ENCODE measurements at regions not wholly inside any gene's neighbourhood (a gene's known extent, or its start where the extent isn't known, plus 50 kb on each side); places are given as distances from the start of the nearest gene placed in this dataset.
"Not testable (repeated sequence)": the region's sequence is repeated elsewhere in the genome, so short reads cannot be mapped to it uniquely, and the experiment has no call there.

GRCh38 chr4:128544272-128544671 is 256.7 kb upstream of the PGRMC2 start:
- TF ChIP-seq, protein P1, sequence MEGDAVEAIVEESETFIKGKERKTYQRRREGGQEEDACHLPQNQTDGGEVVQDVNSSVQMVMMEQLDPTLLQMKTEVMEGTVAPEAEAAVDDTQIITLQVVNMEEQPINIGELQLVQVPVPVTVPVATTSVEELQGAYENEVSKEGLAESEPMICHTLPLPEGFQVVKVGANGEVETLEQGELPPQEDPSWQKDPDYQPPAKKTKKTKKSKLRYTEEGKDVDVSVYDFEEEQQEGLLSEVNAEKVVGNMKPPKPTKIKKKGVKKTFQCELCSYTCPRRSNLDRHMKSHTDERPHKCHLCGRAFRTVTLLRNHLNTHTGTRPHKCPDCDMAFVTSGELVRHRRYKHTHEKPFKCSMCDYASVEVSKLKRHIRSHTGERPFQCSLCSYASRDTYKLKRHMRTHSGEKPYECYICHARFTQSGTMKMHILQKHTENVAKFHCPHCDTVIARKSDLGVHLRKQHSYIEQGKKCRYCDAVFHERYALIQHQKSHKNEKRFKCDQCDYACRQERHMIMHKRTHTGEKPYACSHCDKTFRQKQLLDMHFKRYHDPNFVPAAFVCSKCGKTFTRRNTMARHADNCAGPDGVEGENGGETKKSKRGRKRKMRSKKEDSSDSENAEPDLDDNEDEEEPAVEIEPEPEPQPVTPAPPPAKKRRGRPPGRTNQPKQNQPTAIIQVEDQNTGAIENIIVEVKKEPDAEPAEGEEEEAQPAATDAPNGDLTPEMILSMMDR (IDR thresholded peaks at IDR 0.05; ENCODE audit: control insufficient read depth, insufficient read depth, low read depth, low read length, missing control alignments): no peak
- DNase-seq (ENCODE audit: low read depth): no peak

DNA sequence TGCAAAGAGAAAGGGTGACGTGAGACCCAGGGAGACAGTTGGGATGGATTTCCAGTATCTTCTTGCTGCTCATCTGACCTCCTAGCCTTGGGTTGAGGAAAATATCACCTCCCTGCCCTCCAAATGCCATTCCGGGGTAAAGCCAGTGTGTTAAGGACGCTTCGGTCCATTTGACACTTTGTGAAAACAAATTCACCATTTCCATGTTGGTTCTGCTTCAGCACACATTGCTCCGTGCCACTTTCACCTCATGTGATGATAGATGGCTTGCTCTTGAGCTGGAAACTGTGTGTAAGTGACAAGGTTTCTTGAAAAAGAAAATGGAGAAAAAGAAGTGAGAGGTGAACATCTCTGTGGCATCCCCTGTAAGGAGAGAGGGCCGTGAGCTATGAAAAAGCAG is 256.1 kb upstream of the PGRMC2 start:
- no peak for DNase-seq (ENCODE audit: low read depth)
- TF ChIP-seq, protein P1 (IDR thresholded peaks at IDR 0.05; ENCODE audit: control insufficient read depth, insufficient read depth, low read depth, low read length, missing control alignments): no peak
- H3K4me3 ChIP-seq (ENCODE audit: control insufficient read depth, low read depth, low read length): no peak overlapping the region

More at GRCh38 chr4:128544272-128544671, 256.7 kb upstream of the PGRMC2 start:
- H3K4me3 ChIP-seq (ENCODE audit: control insufficient read depth, low read depth, low read length): no peak overlapping the region

GRCh38 chr4:128542047-128542446 is 254.4 kb upstream of the PGRMC2 start:
- DNase-seq (ENCODE audit: low read depth): no peak
- TF ChIP-seq, protein P1 (IDR thresholded peaks at IDR 0.05; ENCODE audit: control insufficient read depth, insufficient read depth, low read depth, low read length, missing control alignments): no peak
- no peak overlapping the region for H3K4me3 ChIP-seq (ENCODE audit: control insufficient read depth, low read depth, low read length)

DNA sequence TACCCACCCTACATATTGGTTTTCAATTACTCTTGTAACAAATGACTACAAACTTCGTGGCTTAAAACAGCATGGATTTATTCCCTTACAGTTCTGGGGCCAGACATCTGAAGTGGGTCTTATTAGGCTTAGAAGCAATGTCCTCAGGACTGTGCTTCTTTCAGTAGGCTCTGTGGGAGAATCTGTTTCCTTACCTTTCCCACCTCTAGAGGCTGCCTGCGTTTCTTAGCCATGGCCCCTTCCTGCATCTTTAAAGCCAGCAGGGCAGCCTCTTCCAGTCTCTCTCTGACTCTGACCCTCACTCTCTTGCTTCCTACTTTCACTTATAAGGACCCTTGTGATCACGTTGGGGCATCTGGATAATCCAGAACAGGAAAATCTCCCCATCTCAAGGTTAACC is 252.5 kb upstream of the PGRMC2 start:
- H3K4me3 ChIP-seq (ENCODE audit: control insufficient read depth, low read depth, low read length): no peak overlapping the region
- TF ChIP-seq, protein P1 (IDR thresholded peaks at IDR 0.05; ENCODE audit: control insufficient read depth, insufficient read depth, low read depth, low read length, missing control alignments): no peak
- DNase-seq (ENCODE audit: low read depth): no peak

- TF ChIP-seq, protein P1 (IDR thresholded peaks at IDR 0.05; ENCODE audit: control insufficient read depth, insufficient read depth, low read depth, low read length, missing control alignments): no peak
- H3K4me3 ChIP-seq (ENCODE audit: control insufficient read depth, low read depth, low read length): no peak overlapping the region
- DNase-seq (ENCODE audit: low read depth): no peak
Observed at GRCh38 chr4:128538111-128538882, 250.7 kb upstream of the PGRMC2 start.

GRCh38 chr4:128536746-128537145 is 249.1 kb upstream of the PGRMC2 start:
- no peak overlapping the region for H3K4me3 ChIP-seq (ENCODE audit: control insufficient read depth, low read depth, low read length)
- DNase-seq (ENCODE audit: low read depth): no peak
- TF ChIP-seq, protein P1 (IDR thresholded peaks at IDR 0.05; ENCODE audit: control insufficient read depth, insufficient read depth, low read depth, low read length, missing control alignments): no peak

GRCh38 chr4:128535510-128535909 is 247.9 kb upstream of the PGRMC2 start:
- not testable (repeated sequence) for H3K4me3 ChIP-seq (ENCODE audit: control insufficient read depth, low read depth, low read length)

More at GRCh38 chr4:128535510-128535909, 247.9 kb upstream of the PGRMC2 start:
- DNase-seq (ENCODE audit: low read depth): not testable (repeated sequence)

All from AG09309 (cell line).